ENCODE measurements at regions not wholly inside any gene's neighbourhood (a gene's known extent, or its start where the extent isn't known, plus 50 kb on each side); places are given as distances from the start of the nearest gene placed in this dataset.
"Not testable (repeated sequence)": the region's sequence is repeated elsewhere in the genome, so short reads cannot be mapped to it uniquely, and the experiment has no call there.

DNA sequence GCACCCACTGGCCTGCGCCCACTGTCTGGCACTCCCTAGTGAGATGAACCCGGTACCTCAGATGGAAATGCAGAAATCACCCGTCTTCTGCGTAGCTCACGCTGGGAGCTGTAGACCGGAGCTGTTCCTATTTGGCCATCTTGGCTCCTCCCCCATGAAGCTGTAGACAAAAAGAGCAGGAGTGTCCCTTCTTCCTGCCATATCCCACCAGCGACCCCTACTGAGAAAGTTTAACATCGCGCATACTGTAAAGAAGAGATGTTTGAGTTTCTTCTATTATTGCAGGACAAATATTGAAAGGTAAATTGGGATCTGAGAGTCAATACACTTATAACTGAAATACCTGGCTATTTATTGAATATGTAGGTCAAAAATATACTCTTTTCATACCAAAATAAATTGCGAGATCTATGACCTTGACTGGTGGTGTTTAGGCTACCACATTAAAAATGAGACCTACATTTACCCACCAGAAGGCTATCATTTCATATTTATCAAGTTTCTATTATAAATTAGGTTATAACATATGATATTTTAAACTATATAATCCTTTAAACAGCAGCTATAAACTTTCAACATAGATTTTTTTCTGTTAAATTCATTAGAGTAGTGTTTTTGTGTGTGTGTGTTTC, 586.3 kb downstream of the HTR1B start:
- Histone ChIP-seq H3K27ac (no peak overlapping the region), H3K4me3 (peak overlapping the region in 2 of 4 donors; percentile 21 to 22), H3K27me3 (no peaks in the 10 kb centered on the region), H3K36me3 (no peaks in the 10 kb centered on the region), H3K4me1 (no peaks in the 10 kb centered on the region), H3K9me3 (peaks cover 0 to 4% (median 0%) of the 10 kb centered on the region in 4 donors)
- FAIRE-seq (no peak), ATAC-seq (peak; percentile 94 to 100 (median 96)), DNase-seq (peak in 4 of 6 donors; percentile 39 to 74 (median 66))
- TF ChIP-seq, protein P1, sequence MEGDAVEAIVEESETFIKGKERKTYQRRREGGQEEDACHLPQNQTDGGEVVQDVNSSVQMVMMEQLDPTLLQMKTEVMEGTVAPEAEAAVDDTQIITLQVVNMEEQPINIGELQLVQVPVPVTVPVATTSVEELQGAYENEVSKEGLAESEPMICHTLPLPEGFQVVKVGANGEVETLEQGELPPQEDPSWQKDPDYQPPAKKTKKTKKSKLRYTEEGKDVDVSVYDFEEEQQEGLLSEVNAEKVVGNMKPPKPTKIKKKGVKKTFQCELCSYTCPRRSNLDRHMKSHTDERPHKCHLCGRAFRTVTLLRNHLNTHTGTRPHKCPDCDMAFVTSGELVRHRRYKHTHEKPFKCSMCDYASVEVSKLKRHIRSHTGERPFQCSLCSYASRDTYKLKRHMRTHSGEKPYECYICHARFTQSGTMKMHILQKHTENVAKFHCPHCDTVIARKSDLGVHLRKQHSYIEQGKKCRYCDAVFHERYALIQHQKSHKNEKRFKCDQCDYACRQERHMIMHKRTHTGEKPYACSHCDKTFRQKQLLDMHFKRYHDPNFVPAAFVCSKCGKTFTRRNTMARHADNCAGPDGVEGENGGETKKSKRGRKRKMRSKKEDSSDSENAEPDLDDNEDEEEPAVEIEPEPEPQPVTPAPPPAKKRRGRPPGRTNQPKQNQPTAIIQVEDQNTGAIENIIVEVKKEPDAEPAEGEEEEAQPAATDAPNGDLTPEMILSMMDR (IDR thresholded peaks at IDR 0.05) = peak in 2 of 4 donors; percentile 11 to 19
- 36 to 39% methylated on average over 8 to 9 of the region's 10 CpGs for WGBS, 2 donors
- intact Hi-C loops (cut with DNase I) = no loop called here

DNA sequence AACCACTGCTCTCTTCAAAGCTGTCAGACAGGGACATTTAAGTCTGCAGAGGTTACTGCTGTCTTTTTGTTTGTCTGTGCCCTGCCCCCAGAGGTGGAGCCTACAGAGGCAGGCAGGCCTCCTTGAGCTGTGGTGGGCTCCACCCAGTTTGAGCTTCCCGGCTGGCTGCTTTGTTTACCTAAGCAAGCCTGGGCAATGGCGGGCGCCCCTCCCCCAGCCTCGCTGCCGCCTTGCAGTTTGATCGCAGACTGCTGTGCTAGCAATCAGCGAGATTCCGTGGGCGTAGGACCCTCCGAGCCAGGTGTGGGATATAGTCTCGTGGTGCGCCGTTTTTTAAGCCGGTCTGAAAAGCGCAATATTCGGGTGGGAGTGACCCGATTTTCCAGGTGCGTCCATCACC, 586.9 kb downstream of the HTR1B start:
- H3K4me1 ChIP-seq; H3K9me3 ChIP-seq; H3K36me3 ChIP-seq; intact Hi-C loops (cut with DNase I); FAIRE-seq; H3K27me3 ChIP-seq; H3K27ac ChIP-seq: not testable (repeated sequence)
- 21 to 43% methylated on average over 7 to 13 of the region's 18 CpGs for WGBS, 2 donors
- peak in 5 of 6 donors; percentile 12 to 33 (median 24) for DNase-seq
- peak overlapping the region in 2 of 4 donors; percentile 21 to 22 for H3K4me3 ChIP-seq
- peak in 2 of 4 donors; percentile 53 to 68 for ATAC-seq

DNA sequence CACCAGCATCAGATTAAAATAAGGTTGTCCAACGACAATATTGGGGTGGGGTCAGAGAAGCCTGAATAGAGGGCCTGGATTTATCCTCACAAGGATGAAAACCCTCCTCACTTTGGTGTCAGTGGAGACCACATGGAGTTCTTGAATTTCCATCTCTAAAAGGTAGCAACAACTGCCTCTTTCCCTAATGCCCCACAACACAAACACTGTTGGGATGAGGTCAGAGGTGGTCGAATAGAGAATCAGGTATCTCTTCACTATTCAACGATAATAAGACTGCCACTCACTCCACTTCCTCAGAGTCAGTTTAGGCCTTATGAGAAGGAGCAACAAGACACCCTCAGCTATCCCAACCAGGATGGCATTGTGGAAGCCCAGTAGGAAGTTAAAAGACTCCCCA, 596.1 kb downstream of the HTR1B start:
- Histone ChIP-seq H3K4me1 (no peaks in the 10 kb centered on the region), H3K9me3 (no peaks in the 10 kb centered on the region), H3K36me3 (no peaks in the 10 kb centered on the region), H3K4me3 (no peak overlapping the region), H3K27me3 (no peaks in the 10 kb centered on the region), H3K27ac (no peak overlapping the region)
- no peak for FAIRE-seq
- intact Hi-C loops (cut with DNase I) = no loop called here
- no peak for DNase-seq
- WGBS, 2 donors = 68 to 82% methylated on average over 3 of the region's 3 CpGs
- no peak for ATAC-seq
- TF ChIP-seq, protein P1 (IDR thresholded peaks at IDR 0.05) = no peak

DNA sequence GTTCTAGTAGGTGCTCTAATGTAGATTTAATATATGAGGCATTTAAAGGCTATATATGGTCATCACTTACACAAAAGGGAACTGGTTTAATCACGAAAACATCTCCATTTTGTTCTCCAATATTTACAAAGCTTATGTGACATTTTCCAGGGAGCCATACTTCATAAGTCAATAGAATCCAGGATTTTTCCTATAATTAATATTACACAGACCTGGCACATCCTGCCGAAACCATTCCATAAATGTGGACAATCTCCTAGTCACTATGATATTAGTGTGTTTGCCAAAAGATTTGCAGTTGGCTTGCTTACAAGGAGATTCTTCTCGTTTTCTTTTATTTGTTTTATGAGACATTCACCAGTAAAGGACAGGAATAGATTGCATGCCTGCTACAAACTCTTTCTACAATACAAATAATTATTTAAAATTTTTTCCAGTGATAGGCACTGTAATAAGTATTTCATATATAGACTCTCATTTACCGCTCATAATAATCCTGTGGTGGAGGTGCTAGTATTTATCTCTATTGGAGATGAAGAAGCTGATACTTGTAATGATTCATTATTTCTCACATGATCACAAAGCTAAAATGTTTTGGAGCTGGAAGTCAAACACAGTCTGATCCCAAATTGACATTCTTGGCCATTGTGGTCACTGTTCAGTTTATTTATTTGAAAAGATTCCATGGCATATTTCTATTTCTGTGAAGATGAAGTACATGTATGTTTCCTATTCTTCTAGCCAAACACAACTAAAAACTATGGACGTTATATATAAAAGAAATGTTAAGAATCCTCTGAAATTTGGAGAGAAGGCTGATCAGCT, 597.0 kb downstream of the HTR1B start:
- H3K27ac ChIP-seq = no peak overlapping the region
- TF ChIP-seq, protein P1 (IDR thresholded peaks at IDR 0.05) = no peak
- intact Hi-C loops (cut with DNase I) = no loop called here
- 73 to 80% methylated on average over 5 of the region's 5 CpGs for WGBS, 2 donors
- no peaks in the 10 kb centered on the region for H3K27me3 ChIP-seq
- FAIRE-seq = no peak
- H3K4me1 ChIP-seq = no peaks in the 10 kb centered on the region
- no peak for DNase-seq
- H3K9me3 ChIP-seq = no peaks in the 10 kb centered on the region
- H3K4me3 ChIP-seq = no peak overlapping the region
- no peaks in the 10 kb centered on the region for H3K36me3 ChIP-seq
- no peak for ATAC-seq

DNA sequence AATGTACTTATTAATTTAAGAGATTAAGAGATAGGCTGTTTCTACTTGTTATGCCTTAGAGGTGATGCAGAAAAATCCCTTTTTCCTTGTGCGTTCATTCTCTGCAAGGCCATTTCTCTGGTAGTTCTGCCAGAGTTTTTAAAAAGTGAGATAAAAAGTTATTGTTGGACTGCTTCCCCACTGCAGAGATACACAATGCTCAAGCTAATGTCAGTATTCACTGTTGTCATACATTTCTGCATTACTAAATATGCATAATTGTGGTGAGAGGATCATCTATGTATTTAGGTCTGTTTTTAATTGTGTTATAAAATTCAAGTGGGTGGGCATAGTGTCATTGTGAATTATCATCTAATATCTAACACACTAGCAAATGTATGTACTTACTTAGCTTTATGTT, 600.4 kb downstream of the HTR1B start:
- intact Hi-C loops (cut with DNase I) = no loop called here
- no peak for FAIRE-seq

More for the DNA sequence above, 600.4 kb downstream of the HTR1B start:
- TF ChIP-seq, protein P1 (IDR thresholded peaks at IDR 0.05) = no peak
- Histone ChIP-seq H3K4me1 (no peaks in the 10 kb centered on the region), H3K9me3 (no peaks in the 10 kb centered on the region), H3K27ac (no peak overlapping the region), H3K27me3 (no peaks in the 10 kb centered on the region), H3K36me3 (no peaks in the 10 kb centered on the region), H3K4me3 (no peak overlapping the region)
- 0 to 13% methylated on average over 1 of the region's 1 CpG for WGBS, 2 donors
- DNase-seq (no peak), ATAC-seq (peak in 2 of 4 donors; percentile 21 to 42)
